ENCODE measurements at regions not wholly inside any gene's neighbourhood (a gene's known extent, or its start where the extent isn't known, plus 50 kb on each side); places are given as distances from the start of the nearest gene placed in this dataset.

GRCh38 chr11:11776714-11777113 lies 65.1 kb upstream of the USP47 start:
- Histone ChIP-seq H3K4me1 (no peaks in the 10 kb centered on the region), H3K36me3 (no peaks in the 10 kb centered on the region), H3K4me3 (no peak overlapping the region), H3K27ac (no peak overlapping the region), H3K9me3 (no peaks in the 10 kb centered on the region), H3K27me3 (no peaks in the 10 kb centered on the region)
- intact Hi-C loops (cut with DNase I; ENCODE audit: low total_unique reads), result no loop called here
- no peak for DNase-seq (ENCODE audit: low spot score in 2 of 2)
- TF ChIP-seq POLR2A (IDR thresholded peaks at IDR 0.05) (no peak), POLR2AphosphoS5 (IDR thresholded peaks at IDR 0.05) (no peak), CTCF (IDR thresholded peaks at IDR 0.05) (no peak)

GRCh38 chr11:11774928-11775327 lies 66.8 kb upstream of the USP47 start:
- H3K9me3 ChIP-seq, result no peaks in the 10 kb centered on the region
- no peak for TF ChIP-seq POLR2A (IDR thresholded peaks at IDR 0.05)
- no peak for TF ChIP-seq POLR2AphosphoS5 (IDR thresholded peaks at IDR 0.05)
- no peak for TF ChIP-seq CTCF (IDR thresholded peaks at IDR 0.05)
- no peaks in the 10 kb centered on the region for H3K4me1 ChIP-seq
- no peak overlapping the region for H3K4me3 ChIP-seq
- intact Hi-C loops (cut with DNase I; ENCODE audit: low total_unique reads), result no loop called here
- H3K27me3 ChIP-seq, result no peaks in the 10 kb centered on the region
- H3K36me3 ChIP-seq, result no peaks in the 10 kb centered on the region
- no peak overlapping the region for H3K27ac ChIP-seq
- no peak for DNase-seq (ENCODE audit: low spot score in 2 of 2)

GRCh38 chr11:11772865-11773515 lies 68.8 kb upstream of the USP47 start:
- intact Hi-C loops (cut with DNase I; ENCODE audit: low total_unique reads), result no loop called here
- H3K4me1 ChIP-seq, result no peaks in the 10 kb centered on the region
- no peak for DNase-seq (ENCODE audit: low spot score in 2 of 2)
- H3K27ac ChIP-seq, result no peak overlapping the region
- H3K4me3 ChIP-seq, result no peak overlapping the region
- no peaks in the 10 kb centered on the region for H3K9me3 ChIP-seq
- H3K27me3 ChIP-seq, result no peaks in the 10 kb centered on the region
- no peaks in the 10 kb centered on the region for H3K36me3 ChIP-seq
- no peak for TF ChIP-seq CTCF (IDR thresholded peaks at IDR 0.05)
- no peak for TF ChIP-seq POLR2A (IDR thresholded peaks at IDR 0.05)
- TF ChIP-seq POLR2AphosphoS5 (IDR thresholded peaks at IDR 0.05), result no peak

GRCh38 chr11:11770921-11771486 lies 70.8 kb upstream of the USP47 start:
- no peak for TF ChIP-seq POLR2A (IDR thresholded peaks at IDR 0.05)
- TF ChIP-seq POLR2AphosphoS5 (IDR thresholded peaks at IDR 0.05), result no peak
- TF ChIP-seq CTCF (IDR thresholded peaks at IDR 0.05), result no peak
- Histone ChIP-seq H3K27me3 (no peaks in the 10 kb centered on the region), H3K9me3 (no peaks in the 10 kb centered on the region), H3K27ac (no peak overlapping the region), H3K36me3 (no peaks in the 10 kb centered on the region), H3K4me1 (no peaks in the 10 kb centered on the region), H3K4me3 (no peak overlapping the region)
- no peak for DNase-seq (ENCODE audit: low spot score in 2 of 2)
- intact Hi-C loops (cut with DNase I; ENCODE audit: low total_unique reads), result no loop called here

- TF ChIP-seq CTCF (IDR thresholded peaks at IDR 0.05) (no peak), POLR2A (IDR thresholded peaks at IDR 0.05) (no peak)
- intact Hi-C loops (cut with DNase I; ENCODE audit: low total_unique reads), result no loop called here
- no peak overlapping the region for H3K27ac ChIP-seq
- H3K9me3 ChIP-seq, result no peaks in the 10 kb centered on the region
- no peaks in the 10 kb centered on the region for H3K27me3 ChIP-seq
- H3K36me3 ChIP-seq, result no peaks in the 10 kb centered on the region
- DNase-seq (ENCODE audit: low spot score in 2 of 2), result no peak
- H3K4me1 ChIP-seq, result no peaks in the 10 kb centered on the region
- no peak overlapping the region for H3K4me3 ChIP-seq
Measured at GRCh38 chr11:11770296-11770695, 71.5 kb upstream of the USP47 start.

Data from breast epithelium (tissue), 4 donors.